ES-I3 (cell line): ENCODE measurements at regions not wholly inside any gene's neighbourhood (a gene's known extent, or its start where the extent isn't known, plus 50 kb on each side); places are given as distances from the start of the nearest gene placed in this dataset.

Source experiments
- H3K36me3 ChIP-seq: 2 replicates; pipeline ENCODE4 v1.6.1; 2013; ENCODE audit warnings: mild to moderate bottlenecking, low read length, control low read depth, moderate library complexity; ENCODE audit not compliant: insufficient read depth
- H3K4me1 ChIP-seq: 2 replicates; pipeline ENCODE4 v1.6.1; 2013; ENCODE audit warnings: mild to moderate bottlenecking, control low read depth, low read length; ENCODE audit not compliant: insufficient read depth
- H3K9ac ChIP-seq: 2 replicates; pipeline ENCODE4 v1.6.1; 2013; ENCODE audit warnings: low read depth, mild to moderate bottlenecking, low read length, moderate library complexity
- H3K9me3 ChIP-seq: 2 replicates; pipeline ENCODE4 v1.6.1; 2013; ENCODE audit warnings: mild to moderate bottlenecking, low read length, moderate library complexity; ENCODE audit not compliant: control insufficient read depth, insufficient read depth

DNA sequence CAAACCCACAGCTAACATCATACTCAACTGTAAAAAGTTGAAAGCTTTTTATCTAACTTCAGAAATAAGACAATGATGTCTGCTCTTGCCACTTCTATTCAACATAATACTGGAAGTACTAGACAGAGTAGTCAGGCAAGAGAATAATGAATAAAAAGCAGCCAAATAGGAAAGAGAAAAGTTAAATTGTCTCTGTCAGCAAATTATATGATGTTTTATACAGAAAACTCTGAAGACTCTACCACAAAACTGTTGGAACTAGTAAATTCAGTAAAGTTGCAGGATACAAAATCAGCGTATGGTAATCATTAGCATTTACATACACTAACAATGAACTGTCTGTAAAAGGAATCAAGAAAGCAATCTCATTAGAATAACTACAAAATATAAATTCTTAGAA is 752.9 kb upstream of the CT83 start:
- Histone ChIP-seq H3K9me3 (no peaks in the 10 kb centered on the region), H3K4me1 (no peaks in the 10 kb centered on the region), H3K36me3 (no peaks in the 10 kb centered on the region), H3K9ac (no peak overlapping the region)

DNA sequence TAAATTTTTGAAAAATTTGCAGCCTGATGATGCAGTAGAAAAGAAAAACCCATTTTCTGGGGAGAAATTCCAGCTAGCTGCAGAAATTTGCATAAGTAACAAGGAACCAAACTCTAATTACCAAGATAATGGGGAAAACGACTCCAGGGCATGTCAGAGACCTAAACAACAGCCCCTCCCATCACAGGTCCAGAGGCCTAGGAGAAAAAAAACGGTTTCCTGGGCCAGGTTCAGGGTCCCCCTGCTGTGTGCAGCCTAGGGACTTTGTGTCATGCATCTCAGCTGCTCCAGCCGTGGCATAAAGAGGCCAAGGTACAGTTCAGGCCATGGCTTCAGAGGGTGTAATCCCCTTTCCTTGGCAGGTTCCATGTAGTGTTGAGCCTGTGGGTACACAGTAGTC is 733.7 kb upstream of the CT83 start:
- H3K9ac ChIP-seq, result no peak overlapping the region
- no peaks in the 10 kb centered on the region for H3K36me3 ChIP-seq
- peaks cover 15% of the 10 kb centered on the region; the same call in 1 of the 2 replicates for H3K4me1 ChIP-seq
- no peaks in the 10 kb centered on the region for H3K9me3 ChIP-seq

GRCh38 chrX:117147249-117147648 is 684.5 kb upstream of the CT83 start:
- no peak overlapping the region for H3K9ac ChIP-seq
- H3K4me1 ChIP-seq, result no peaks in the 10 kb centered on the region
- H3K9me3 ChIP-seq, result no peaks in the 10 kb centered on the region
- H3K36me3 ChIP-seq, result no peaks in the 10 kb centered on the region

GRCh38 chrX:117138070-117138469 is 675.3 kb upstream of the CT83 start:
- Histone ChIP-seq H3K9me3 (no peaks in the 10 kb centered on the region), H3K36me3 (no peaks in the 10 kb centered on the region), H3K4me1 (no peaks in the 10 kb centered on the region), H3K9ac (no peak overlapping the region)

DNA sequence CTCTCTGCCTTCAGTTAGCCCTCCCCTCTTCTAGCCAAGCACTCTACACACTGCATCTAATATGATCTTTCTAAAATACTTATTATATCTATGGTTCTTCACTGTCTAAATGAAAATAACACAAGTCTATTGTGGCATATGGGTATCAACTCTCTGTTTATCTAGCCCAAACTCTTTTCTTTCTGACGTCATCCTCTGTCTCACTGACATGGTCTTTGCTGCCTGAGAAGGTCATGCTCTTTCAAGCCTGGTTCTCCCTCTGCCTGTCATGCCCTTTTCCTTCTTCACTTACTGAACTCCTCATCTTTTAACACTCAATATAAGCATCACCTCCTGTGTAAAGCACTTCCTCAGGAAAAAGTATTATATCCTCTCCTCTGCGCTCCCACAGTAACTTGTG is 672.2 kb upstream of the CT83 start:
- no peak overlapping the region for H3K9ac ChIP-seq
- no peaks in the 10 kb centered on the region for H3K4me1 ChIP-seq
- H3K9me3 ChIP-seq, result no peaks in the 10 kb centered on the region
- no peaks in the 10 kb centered on the region for H3K36me3 ChIP-seq

GRCh38 chrX:117120700-117121099 is 657.9 kb upstream of the CT83 start:
- Histone ChIP-seq H3K9me3 (no peaks in the 10 kb centered on the region; the same call in 1 of the 2 replicates), H3K9ac (no peak overlapping the region), H3K36me3 (no peaks in the 10 kb centered on the region), H3K4me1 (no peaks in the 10 kb centered on the region)

DNA sequence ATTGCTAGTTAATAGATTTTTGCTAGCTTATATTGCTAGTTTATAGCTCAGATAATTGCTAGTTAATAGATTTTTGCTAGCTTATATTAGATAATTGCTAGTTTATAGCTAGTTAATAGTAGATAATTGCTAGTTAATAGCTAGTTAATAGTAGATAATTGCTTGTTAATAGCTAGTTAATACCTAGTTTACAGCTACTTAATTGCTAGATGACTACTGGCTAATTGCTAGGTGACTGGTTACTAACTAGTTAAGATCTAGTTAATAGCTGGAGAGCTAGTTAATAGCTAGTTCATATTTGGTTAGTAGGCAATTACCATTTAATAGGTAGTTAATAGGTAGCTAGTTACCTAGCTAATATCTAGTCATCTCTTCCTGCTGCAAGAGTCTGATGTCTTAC is 633.8 kb upstream of the CT83 start:
- Histone ChIP-seq H3K9ac (no peak overlapping the region), H3K4me1 (no peaks in the 10 kb centered on the region), H3K36me3 (no peaks in the 10 kb centered on the region), H3K9me3 (no peaks in the 10 kb centered on the region)

DNA sequence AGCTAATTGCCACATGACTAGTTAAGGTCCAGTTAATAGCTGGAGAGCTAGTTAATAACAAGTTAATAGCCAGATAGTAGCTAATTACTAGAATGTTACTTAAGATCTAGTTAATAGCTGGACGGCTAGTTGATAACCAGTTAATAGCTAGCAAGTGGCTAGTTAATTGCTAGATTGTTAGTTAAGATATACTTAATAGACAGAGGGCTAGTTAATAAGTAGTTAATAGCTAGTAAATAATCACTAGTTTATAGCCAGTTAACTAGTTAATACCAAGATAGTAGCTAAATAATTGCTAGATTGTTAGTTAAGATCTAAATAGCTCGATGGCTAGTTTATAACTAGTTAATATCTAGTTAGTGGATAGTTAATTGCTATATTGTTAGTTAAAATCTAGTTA is 632.6 kb upstream of the CT83 start:
- no peaks in the 10 kb centered on the region for H3K4me1 ChIP-seq
- H3K9me3 ChIP-seq, result no peaks in the 10 kb centered on the region
- H3K36me3 ChIP-seq, result no peaks in the 10 kb centered on the region
- H3K9ac ChIP-seq, result no peak overlapping the region

GRCh38 chrX:117094149-117094548 is 631.4 kb upstream of the CT83 start:
- Histone ChIP-seq H3K4me1 (no peaks in the 10 kb centered on the region), H3K9me3 (no peaks in the 10 kb centered on the region), H3K36me3 (no peaks in the 10 kb centered on the region), H3K9ac (no peak overlapping the region)

DNA sequence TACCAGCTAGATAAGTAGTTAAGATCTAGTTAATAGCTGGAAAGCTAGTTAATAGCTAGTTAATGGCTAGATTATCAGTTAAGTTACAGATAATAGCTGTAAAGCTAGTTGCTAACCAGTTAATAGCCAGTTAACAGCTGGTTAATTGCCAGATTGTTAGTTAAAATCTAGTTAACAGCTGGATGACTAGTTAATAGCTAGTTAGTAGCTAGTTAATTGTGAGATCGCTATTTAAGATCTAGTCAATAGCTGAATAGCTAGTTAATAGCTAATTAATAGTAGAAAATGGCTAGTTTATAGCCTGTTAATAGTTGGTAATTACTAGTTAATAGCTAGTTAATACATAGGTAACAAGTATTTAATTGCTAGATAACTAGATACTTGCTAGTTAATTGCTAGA is 630.5 kb upstream of the CT83 start:
- H3K9me3 ChIP-seq, result no peaks in the 10 kb centered on the region
- H3K4me1 ChIP-seq, result no peaks in the 10 kb centered on the region
- no peak overlapping the region for H3K9ac ChIP-seq
- H3K36me3 ChIP-seq, result no peaks in the 10 kb centered on the region

DNA sequence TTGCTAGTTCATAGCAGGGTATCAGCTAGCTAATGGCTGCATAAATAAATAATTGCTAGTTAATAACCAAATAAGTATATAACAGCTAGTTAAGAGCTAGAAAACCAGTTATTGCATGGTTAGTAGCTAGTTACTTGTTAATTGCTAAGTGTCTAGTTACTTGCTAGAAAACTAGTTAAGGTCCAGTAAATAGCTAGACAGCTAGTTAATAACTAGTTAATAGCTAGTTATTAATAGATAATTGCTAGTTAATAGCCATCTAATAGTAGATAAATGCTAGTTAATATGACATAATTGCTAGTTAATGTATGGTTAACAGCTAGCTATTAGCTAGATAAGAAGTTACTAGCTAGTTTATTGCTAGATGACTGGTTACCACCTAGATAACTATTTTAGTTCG is 629.9 kb upstream of the CT83 start:
- Histone ChIP-seq H3K4me1 (no peaks in the 10 kb centered on the region), H3K9ac (no peak overlapping the region), H3K9me3 (no peaks in the 10 kb centered on the region), H3K36me3 (no peaks in the 10 kb centered on the region)

GRCh38 chrX:117063224-117063623 is 600.4 kb upstream of the CT83 start:
- no peaks in the 10 kb centered on the region for H3K4me1 ChIP-seq
- no peaks in the 10 kb centered on the region for H3K9me3 ChIP-seq
- no peaks in the 10 kb centered on the region for H3K36me3 ChIP-seq
- H3K9ac ChIP-seq, result no peak overlapping the region

DNA sequence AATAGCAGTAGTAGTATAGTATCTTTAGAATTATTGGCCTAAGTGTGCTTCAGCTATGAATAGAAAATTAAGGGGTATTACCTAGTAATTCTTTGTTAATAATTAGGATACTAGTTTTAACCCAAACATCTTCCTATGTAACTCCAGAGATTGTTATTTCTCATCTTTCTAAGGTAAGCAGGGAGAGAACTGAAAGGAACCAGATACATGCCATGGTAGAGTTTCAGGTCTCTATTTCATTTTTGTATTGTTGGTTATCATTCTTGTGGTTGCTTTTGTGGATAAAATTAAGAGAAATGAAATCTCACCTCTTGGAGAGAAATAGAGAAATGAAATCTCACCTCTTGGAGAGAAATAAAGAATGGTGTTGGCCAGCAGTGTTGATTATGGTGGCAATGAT is 597.1 kb upstream of the CT83 start:
- no peaks in the 10 kb centered on the region for H3K4me1 ChIP-seq
- H3K9ac ChIP-seq, result no peak overlapping the region
- no peaks in the 10 kb centered on the region for H3K9me3 ChIP-seq
- H3K36me3 ChIP-seq, result no peaks in the 10 kb centered on the region

- H3K4me1 ChIP-seq, result no peaks in the 10 kb centered on the region
- H3K9ac ChIP-seq, result no peak overlapping the region
- no peaks in the 10 kb centered on the region; the same call in none of the 2 replicates for H3K9me3 ChIP-seq
- H3K36me3 ChIP-seq, result no peaks in the 10 kb centered on the region
Measured at GRCh38 chrX:117053260-117053659, 590.5 kb upstream of the CT83 start.

DNA sequence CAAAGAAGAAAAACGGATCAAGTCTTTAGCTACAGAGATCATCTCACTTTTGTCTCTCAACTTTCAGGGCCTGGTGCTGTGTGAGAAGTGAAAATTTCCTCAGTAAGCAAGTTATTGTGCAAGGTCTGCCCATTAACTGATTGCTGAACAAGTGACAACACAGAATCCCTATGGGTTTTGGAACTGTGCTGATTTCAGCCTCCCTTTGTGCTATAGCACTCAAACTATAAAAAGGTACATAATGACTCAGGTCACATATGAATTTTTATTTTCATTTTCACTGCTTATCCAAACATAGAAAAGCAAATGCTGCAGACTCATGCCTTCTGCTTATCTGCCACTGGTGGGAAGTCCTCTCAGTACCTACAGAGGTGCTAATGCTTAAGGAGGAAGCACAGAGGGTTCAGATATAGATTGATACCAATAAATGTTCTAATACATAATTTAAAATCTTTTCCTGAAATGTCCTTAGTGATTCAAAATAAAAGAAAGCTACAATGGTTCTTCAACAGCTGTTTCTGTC is 576.2 kb upstream of the CT83 start:
- H3K4me1 ChIP-seq, result no peaks in the 10 kb centered on the region
- no peaks in the 10 kb centered on the region for H3K36me3 ChIP-seq
- no peak overlapping the region for H3K9ac ChIP-seq
- no peaks in the 10 kb centered on the region for H3K9me3 ChIP-seq

GRCh38 chrX:117010243-117010642 is 547.5 kb upstream of the CT83 start:
- Histone ChIP-seq H3K4me1 (no peaks in the 10 kb centered on the region), H3K9ac (no peak overlapping the region), H3K9me3 (no peaks in the 10 kb centered on the region; the same call in 1 of the 2 replicates), H3K36me3 (no peaks in the 10 kb centered on the region)
